A172 (cell line): ENCODE measurements at regions not wholly inside any gene's neighbourhood (a gene's known extent, or its start where the extent isn't known, plus 50 kb on each side); places are given as distances from the start of the nearest gene placed in this dataset.
"Not testable (repeated sequence)": the region's sequence is repeated elsewhere in the genome, so short reads cannot be mapped to it uniquely, and the experiment has no call there.

Experiments
- DNase-seq: peaks from one replicate; pipeline ENCODE4 v3.0.0-alpha.2; 2015; ENCODE audit warnings: low spot score

DNA sequence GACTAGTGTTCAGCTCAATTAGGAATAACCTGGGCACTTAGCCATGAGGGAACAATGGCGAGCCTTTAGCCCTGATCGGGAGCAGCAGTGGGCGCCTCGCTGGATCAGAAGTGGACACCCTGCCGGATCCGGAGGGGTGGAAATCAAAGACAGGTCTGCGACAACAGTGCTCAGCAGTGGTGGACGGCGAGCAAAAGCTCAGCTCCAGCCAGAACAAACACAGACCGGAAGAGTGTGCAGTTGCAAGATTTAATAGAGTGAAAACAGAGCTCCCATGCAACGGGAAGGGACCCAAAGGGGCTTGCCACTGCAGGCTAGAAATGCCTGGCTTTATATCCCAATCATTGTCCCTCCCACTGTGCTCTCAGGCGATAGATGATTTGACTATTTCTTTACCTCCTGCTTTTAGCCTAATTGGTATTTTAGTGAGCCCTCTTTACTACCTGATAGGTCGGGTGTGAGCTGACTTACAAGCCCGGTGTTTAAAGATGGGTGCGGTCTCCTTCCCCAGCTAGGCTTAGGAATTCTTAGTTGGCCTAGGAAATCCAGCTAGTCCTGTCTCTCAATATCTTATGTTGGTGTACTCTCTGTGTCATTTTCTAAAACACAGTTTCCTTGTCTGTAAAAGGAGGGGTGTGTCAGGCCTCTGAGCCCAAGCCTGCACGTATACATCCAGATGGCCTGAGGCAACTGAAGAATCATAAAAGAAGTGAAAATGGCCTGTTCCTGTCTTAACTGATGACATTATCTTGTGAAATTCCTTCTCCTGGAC lies 1258.8 kb upstream of the TENM4 start:
- DNase-seq: not testable (repeated sequence)

DNA sequence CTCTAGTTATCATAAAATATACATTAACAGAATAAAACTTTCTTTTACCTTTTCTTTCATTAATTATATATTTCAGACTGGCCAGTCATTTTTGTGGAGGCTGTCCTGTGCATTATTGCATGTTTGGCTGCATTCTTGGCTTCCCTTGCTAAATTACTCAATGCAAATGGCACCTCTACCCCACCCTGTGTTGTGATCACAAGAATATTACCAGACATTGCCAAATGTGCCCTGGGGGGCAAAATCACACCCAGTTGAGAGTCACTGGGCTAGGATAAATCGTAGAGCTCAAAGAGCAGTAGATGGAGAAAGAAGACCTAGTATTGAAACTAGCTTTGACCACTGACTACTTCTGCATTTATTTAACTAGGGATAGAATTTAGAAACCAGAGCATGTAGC lies 1257.8 kb upstream of the TENM4 start:
- DNase-seq: no peak

GRCh38 chr11:80694385-80694784 lies 1253.6 kb upstream of the TENM4 start:
- no peak for DNase-seq

GRCh38 chr11:80687941-80688340 lies 1247.1 kb upstream of the TENM4 start:
- DNase-seq: no peak

DNA sequence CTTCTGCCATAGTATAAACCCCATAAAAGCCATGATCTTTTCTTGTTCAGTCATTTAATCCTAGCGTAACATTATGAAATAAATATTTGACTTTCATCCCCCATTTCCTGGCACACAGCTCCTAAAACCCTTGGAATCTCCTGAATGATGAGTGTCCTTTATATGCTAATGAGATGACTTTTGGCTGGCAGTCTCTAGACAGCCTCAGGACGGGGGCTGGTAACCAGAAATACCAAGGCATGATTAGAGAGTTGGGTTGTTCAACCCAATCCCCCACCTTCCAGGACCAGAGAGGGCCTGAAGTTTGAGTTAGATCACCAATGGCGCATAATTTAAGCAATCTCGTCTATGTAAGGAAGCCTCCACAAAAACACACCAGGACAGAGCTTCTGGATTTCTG lies 1246.1 kb upstream of the TENM4 start:
- no peak for DNase-seq

GRCh38 chr11:80673566-80673965 lies 1232.7 kb upstream of the TENM4 start:
- peak; percentile 1 for DNase-seq

DNA sequence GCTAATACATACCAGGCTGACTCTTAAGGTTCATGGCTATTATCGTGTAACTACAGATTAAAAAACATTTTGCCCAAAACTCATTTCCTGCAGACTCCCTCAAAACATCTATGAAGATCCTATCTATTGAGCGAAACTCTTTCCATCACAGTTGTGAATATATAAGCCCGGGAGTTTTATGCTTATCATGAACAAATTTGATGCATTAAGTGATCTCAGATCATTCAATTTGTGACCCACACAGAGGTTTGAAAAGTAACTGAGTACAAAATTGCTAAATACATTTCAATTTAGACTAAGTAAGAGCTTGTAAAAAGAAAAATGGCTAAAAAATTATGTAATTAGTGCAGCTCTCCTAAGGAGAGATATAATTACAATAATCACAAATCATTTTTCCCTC lies 1228.8 kb upstream of the TENM4 start:
- DNase-seq: no peak

DNA sequence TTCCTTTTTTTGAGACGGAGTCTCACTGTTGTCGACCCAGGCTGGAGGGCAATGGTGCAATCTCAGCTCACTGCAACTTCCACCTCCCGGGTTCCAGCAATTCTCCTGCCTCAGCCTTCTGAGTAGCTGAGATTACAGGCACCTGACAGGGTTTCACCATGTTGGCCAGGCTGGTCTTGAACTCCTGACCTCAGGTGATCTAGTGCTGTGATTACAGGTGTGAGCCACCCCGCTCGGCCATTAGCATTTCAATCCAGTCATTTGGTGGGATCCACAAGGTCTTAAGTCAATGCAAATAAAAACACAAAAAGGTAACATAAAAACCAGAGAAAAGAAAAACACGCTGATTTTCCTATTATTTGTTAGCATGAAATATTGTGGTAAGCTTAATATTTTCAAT lies 1227.2 kb upstream of the TENM4 start:
- DNase-seq: no peak

GRCh38 chr11:80655834-80656233 lies 1215.0 kb upstream of the TENM4 start:
- no peak for DNase-seq

DNA sequence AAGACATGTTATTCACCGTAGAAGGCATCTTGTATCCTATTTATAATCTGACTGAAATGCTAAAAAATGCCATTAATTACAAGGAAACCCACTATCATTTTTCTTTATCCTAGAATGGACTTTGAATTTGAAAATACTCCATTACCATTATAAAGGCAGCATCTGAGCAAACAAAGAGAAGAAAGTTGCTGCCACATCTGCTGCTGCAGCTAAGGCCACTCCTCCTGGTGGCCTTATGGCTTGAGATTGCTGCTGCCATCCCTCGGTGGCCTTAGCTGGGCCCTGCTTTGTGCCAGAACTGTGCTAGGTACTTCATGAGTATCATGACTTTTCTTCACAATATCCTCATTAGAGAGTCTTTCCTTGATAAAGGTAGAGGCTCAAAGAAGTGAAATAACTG lies 1210.1 kb upstream of the TENM4 start:
- no peak for DNase-seq

DNA sequence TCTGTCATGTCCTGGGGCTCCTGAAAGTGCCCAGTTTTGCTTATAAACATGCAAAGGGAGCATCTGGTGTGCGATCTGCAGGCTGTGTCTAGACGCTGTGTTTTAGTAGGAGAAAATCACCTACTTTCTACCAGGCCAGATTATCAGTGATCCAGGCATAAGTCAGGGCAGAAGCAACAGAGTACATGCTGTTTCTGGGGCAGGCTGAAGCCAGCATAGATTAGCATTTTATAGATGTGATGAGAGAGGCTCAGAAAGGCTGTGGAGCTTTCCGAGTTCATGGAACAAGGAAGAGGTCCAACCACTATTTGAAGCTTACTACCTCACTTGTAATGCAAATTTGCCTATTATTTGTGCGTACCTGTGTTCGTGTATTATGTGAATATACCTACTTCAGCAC lies 1208.4 kb upstream of the TENM4 start:
- no peak for DNase-seq

- DNase-seq: no peak
These were observed 1197.5 kb upstream of the TENM4 start for GRCh38 chr11:80638296-80638695.

- DNase-seq: no peak
These were observed 1196.7 kb upstream of the TENM4 start for GRCh38 chr11:80637571-80637970.

GRCh38 chr11:80636999-80637398 lies 1196.2 kb upstream of the TENM4 start:
- no peak for DNase-seq

DNA sequence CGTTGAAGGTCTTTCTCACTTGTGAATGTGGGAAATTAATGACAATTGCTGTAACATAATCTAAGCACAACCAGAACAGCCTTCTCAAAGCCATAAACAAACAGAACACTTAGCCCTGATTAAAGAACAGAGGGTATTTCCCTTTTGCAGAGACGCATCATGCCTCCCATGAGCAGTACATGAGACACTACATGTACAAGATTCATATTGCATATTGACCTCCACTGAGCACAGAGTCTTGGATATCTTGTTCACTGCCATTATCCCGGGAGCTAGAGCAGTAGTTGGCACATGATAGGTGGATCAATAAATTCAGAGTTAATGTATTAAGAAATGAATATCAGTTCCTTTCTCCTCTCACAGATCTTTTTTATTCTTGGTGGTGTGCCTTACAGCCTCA lies 1194.3 kb upstream of the TENM4 start:
- DNase-seq: no peak

DNA sequence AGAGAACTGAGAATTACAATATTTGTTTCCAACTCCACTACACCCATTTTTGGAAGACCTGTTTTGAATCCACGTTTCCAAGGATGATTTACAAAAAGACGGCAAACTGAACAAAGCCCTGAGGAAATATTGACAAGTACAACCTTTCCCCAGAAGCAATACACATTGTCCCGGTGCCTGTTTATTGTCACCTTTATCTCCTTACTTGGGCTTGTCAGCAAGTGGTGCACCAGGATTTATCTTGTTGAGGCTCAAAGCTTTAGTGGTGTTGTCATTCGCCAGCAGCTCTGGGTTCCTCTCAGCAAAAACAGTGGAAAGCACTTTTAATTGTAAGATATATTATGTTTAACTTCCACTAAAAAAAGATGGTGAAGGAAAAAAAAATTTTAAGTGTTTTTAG lies 1191.9 kb upstream of the TENM4 start:
- DNase-seq: no peak

DNA sequence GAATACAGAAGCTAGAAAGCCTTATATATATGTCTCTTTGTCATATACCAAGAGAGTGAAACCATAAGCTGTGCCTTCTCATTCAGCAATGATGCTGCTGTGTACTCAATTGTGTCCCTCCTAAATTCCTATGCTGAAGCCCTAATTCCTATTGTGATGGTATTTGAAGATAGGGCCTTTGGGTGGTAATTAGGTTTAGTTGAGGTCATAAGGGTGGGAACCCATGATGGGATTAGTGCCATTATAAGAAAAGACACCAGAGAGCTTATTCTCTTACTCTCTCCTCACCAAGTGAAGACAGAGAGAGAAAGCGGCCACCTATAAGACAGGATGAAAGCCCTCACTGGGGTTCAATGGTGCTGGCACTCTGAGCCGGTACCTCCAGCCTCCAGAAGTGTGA lies 1191.3 kb upstream of the TENM4 start:
- DNase-seq: no peak

DNA sequence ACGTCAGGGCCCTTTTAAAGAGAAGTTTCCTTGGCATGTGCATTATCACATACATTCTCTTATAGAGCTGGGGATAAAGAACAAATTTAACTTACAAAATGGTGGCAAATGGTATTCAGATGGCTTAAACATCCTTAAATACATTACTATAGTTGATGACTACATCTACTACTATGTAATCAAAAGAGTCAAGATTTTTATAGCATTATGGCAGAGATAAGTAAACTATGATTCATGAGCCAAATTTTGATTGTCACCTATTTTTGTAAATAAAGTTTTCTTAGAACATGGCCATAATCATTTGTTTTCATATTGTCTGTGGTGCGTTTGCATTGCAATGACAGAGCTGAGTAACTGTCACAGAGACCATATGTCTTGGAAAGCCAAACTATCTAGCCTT lies 1188.6 kb upstream of the TENM4 start:
- DNase-seq: no peak

- DNase-seq: no peak
These were observed 1186.5 kb upstream of the TENM4 start for GRCh38 chr11:80627364-80627763.

- no peak for DNase-seq
These were observed 1185.9 kb upstream of the TENM4 start for GRCh38 chr11:80626721-80627120.

DNA sequence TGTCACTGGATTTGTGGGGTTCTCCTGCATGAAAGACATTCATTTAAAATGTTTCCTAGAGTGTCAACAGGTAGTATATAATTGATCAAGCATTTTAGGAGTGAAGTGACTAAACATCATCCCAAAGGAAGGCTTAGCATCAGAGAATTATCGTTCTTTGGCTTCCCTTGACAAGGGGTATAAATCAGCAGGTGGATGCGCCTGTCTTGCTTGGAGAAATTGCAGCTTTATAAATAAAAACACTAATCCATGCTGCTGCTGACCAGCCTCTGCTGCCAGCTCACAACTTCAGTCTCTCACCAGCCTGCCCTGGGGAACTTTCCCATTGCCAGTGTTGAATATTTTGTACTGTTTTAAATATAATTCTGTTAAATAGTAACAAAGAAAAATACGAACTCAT lies 1184.7 kb upstream of the TENM4 start:
- no peak for DNase-seq

GRCh38 chr11:80621871-80622270 lies 1181.0 kb upstream of the TENM4 start:
- no peak for DNase-seq

- DNase-seq: no peak
These were observed 1180.0 kb upstream of the TENM4 start for GRCh38 chr11:80620867-80621266.

DNA sequence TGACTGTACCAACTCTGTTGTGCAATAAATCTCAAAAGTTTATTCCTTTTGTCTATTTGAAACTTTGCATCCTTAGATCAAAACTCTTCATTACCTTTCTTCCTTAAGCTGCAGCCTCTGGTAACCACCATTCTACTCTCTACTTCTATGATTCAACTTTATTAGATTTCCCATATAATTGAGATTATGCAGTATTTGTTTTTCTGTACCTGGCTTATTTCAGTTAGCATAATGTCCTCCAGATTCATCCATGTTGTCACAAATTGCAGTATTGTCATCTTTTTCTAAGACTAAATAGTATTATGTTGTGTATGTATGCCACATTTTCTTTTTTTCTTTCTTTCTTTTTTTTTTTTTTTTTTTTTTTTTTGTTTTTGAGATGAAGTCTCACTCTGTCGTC lies 1176.3 kb upstream of the TENM4 start:
- no peak for DNase-seq
